AG10803 (cell line): ENCODE measurements at regions not wholly inside any gene's neighbourhood (a gene's known extent, or its start where the extent isn't known, plus 50 kb on each side); places are given as distances from the start of the nearest gene placed in this dataset.

Source experiments
- DNase-seq: peaks from one replicate; pipeline ENCODE4 v3.0.0; 2010; ENCODE audit warnings: low read depth
- H3K4me3 ChIP-seq: 2 replicates; pipeline ENCODE4 v1.5.1; 2011; ENCODE audit warnings: mild to moderate bottlenecking, low read length, control low read depth
- CTCF ChIP-seq: conservative IDR thresholded peaks from 2 replicates; pipeline ENCODE4 v1.5.1; 2011; ENCODE audit warnings: mild to moderate bottlenecking, low read length, control low read depth, inconsistent platforms

GRCh38 chr2:56707650-56708049, 523.9 kb downstream of the CCDC85A start:
- no peak for DNase-seq
- TF ChIP-seq CTCF, result no peak
- no peak overlapping the region for H3K4me3 ChIP-seq

DNA sequence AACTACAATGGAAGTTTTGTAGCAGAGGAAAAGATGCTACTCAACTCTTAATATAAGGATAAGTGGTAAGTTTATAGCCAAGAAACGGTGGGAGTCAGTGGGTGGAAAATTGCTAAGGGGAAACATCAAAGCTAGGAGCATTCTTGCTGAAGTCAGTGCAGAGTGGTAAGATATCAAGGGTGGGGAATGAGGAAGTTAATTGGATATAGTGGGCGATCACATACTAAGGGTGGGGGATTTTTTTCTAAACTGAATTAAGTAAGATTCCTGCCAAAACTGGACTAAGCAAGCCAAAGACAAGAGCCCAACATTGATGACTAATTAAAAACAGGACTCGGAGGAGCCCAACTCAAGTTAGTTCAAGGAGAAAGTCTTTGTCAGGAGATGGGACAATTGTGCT, 525.4 kb downstream of the CCDC85A start:
- H3K4me3 ChIP-seq, result no peak overlapping the region
- no peak for TF ChIP-seq CTCF

GRCh38 chr2:56713161-56713676, 529.4 kb downstream of the CCDC85A start:
- H3K4me3 ChIP-seq, result no peak overlapping the region
- no peak for TF ChIP-seq CTCF
- DNase-seq, result peak; percentile 88

More for the DNA sequence above, 525.4 kb downstream of the CCDC85A start:
- DNase-seq, result no peak

- DNase-seq, result peak; percentile 11
- no peak for TF ChIP-seq CTCF
- no peak overlapping the region for H3K4me3 ChIP-seq
Observed at GRCh38 chr2:56713978-56714377, 530.2 kb downstream of the CCDC85A start.

DNA sequence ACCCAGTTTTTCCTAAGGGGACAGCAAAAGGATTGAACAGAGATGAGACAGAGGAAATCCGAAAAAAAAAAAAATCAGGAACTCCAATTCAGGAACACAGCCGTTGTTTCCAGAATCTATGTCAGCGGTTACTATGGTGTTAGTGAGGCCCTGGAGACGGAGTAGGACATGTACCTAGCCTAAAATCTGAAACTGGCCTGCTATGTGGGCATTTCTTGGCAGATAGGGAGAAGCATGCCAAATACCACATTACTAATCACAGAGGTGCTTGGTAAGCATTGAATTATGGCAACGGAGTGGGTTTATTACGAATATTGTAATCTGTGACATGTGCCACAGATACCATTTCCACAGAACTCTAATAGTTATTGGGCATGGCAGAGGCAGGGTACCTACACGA, 530.6 kb downstream of the CCDC85A start:
- no peak for TF ChIP-seq CTCF
- peak; percentile 5 for DNase-seq
- no peak overlapping the region for H3K4me3 ChIP-seq

DNA sequence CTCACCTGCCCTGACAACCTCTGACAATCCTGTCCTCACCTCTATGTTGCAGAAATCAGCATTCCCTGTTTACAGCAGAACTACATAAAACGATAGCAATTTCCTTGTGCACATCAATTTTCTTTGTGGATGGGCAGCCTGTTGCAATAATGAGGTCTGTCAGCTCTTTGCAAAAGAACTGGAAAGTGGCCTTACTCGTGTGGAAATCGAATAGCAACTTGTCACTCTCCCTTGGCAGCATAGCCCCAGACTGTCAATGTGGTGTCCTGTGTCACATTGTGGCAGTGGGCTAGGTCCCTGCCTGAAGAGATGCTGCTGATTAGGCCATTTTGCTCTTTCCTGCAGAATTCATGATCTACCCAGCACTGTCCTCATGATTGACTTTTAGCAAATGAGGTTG, 531.9 kb downstream of the CCDC85A start:
- TF ChIP-seq CTCF, result no peak
- H3K4me3 ChIP-seq, result no peak overlapping the region
- peak; percentile 8 for DNase-seq

DNA sequence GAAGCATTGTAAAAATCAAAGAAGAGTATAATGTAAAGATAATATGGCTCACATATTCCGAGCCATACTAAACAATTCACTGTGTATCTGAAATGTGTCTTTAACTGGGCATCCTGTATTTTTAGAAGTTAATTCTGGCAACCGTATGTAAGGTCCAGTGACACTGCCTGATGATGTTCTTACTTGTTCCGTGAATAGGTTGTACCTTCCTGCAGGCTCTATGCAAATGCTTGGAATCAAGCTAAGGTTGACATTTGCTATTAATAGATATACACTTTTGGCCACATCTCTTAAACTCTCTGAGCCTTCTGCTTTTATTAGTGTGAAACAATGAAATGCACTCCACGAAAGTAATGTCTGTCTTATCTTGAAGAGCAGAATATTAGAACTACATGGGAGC, 534.6 kb downstream of the CCDC85A start:
- TF ChIP-seq CTCF, result no peak
- no peak overlapping the region for H3K4me3 ChIP-seq
- no peak for DNase-seq
